HG02763 (cell line): ENCODE measurements at regions not wholly inside any gene's neighbourhood (a gene's known extent, or its start where the extent isn't known, plus 50 kb on each side); places are given as distances from the start of the nearest gene placed in this dataset.
"Not testable (repeated sequence)": the region's sequence is repeated elsewhere in the genome, so short reads cannot be mapped to it uniquely, and the experiment has no call there.

Experiments
- ATAC-seq: cut with Tn5 transposase; IDR thresholded peaks from one replicate; pipeline ENCODE4 v1.9.1; 2021; ENCODE audit warnings: mild to moderate bottlenecking, moderate library complexity; ENCODE audit not compliant: unreplicated experiment

DNA sequence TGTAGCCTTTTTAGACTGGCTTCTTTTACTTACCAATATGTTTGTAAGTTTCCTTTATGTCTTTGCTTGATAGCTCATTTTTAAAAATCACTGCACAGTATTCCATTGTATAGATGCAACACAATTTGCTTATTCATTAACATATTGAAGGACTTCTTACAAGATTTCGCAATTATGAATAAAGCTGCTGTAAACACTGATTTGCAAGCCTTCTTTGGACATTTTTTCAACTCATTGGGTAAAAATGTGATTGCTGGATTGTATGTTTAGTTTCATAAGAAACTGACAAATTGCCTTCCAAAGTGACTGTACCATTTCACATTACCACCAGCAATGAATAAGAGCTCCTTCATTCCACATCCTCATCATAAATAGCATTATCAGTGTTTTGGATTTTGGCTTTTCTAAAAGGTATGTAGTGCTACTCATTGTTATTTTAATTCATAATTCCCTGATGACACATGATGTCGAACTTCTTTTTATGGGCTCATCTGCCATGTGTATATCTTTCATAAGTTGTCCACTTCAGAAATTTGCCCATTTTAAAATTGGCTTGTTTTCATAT lies 80.7 kb downstream of the TFAP2B start:
- ATAC-seq, result no peak

DNA sequence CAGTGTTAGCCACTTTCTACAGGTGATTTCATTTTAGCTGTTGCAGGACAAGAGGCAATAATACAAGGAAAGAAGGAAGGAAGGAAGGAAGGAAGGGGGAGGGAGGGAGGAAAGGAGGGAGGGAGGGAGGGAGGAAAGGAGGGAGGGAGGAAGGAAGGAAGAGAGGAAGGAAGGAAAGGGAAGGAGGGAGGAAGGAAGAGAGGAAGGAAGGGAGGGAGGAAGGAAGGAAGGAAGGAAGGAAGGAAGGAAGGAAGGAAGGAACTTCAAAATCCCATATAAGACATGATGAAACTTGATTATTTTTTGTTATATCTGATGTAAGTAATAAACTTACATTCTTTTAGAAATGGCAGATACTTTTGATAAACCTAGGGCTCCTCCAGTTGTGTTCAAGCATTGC lies 83.6 kb downstream of the TFAP2B start:
- no peak for ATAC-seq

- ATAC-seq, result no peak
These were observed 86.6 kb downstream of the TFAP2B start for GRCh38 chr6:50905297-50905696.

DNA sequence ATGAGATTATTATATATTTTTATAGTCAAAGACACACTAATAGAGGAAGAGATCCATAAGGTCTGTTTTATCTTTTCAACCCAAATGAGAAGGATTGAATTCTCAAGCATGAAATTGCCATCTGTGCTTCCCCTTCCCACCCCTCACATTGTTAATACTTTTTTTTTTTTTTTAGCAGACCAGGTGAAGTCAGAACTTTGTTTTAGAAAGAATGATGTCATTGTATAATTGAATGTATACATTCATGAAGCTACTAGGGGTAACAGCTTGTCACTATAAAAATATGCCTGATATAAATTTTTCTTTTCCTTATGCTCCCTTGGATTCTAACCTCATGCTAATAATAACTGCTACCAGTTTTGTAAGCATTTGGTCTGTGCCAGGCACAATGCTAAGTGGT lies 88.9 kb downstream of the TFAP2B start:
- ATAC-seq, result no peak

- ATAC-seq, result no peak
These were observed 94.6 kb downstream of the TFAP2B start for GRCh38 chr6:50913105-50913770.

DNA sequence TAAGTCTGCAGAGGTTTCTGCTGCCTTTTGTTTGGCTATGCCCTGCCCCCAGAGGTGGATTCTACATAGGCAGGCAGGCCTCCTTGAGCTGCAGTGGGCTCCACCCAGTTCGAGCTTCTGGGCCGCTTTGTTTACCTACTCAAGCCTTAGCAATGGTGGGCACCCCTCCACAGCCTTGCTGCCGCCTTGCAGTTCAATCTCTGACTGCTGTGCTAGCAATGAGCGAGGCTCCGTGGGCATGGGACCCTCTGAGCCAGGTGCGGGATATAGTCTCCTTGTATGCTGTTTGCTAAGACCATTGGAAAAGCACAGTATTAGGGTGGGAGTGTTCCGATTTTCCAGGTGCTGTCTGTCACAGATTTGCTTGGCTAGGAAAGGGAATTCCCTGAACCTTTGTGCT lies 102.7 kb downstream of the TFAP2B start:
- not testable (repeated sequence) for ATAC-seq

- no peak for ATAC-seq
These were observed 103.3 kb downstream of the TFAP2B start for GRCh38 chr6:50921968-50922367.

GRCh38 chr6:50922579-50923525 lies 104.2 kb downstream of the TFAP2B start:
- ATAC-seq, result no peak

GRCh38 chr6:50924758-50925157 lies 106.1 kb downstream of the TFAP2B start:
- ATAC-seq, result no peak

DNA sequence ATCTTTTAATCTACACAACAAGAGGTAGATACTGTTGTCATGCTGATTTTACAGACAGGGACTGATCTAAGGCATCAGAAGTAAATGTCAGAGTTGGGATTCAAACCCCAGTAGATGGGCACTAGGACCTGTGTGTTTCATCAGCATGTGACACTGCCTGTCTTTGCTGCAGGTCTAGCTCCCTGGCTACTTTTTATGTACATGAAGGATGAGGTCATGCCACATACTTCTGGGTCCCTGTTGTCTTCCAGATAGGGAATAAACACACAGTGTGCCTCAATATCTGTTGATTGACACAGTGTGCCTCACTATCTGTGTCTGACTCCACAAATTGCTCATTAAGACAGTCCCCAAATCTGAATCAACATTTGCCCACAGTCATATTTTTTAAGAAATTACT lies 106.9 kb downstream of the TFAP2B start:
- ATAC-seq, result no peak

- no peak for ATAC-seq
These were observed 107.3 kb downstream of the TFAP2B start for GRCh38 chr6:50925981-50926380.

DNA sequence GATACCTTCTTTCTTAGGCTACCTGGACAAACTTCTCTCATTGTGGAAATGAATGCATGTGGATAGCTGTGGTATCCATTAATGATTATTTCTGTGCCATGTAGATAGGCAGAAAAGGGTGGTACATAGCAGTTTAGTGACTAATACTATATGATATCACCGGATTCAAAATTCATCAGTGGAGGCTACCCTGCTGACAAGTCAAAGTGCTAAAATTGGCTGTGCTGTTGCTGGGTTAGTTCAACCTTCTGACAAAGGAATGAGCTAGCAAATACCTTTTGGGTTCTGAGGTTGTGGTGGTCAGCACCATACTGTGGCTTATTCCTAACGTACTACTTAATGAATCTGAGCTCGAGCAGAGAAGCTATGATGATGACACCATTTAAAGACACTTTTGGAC lies 109.1 kb downstream of the TFAP2B start:
- no peak for ATAC-seq

GRCh38 chr6:50929323-50929722 lies 110.7 kb downstream of the TFAP2B start:
- no peak for ATAC-seq

DNA sequence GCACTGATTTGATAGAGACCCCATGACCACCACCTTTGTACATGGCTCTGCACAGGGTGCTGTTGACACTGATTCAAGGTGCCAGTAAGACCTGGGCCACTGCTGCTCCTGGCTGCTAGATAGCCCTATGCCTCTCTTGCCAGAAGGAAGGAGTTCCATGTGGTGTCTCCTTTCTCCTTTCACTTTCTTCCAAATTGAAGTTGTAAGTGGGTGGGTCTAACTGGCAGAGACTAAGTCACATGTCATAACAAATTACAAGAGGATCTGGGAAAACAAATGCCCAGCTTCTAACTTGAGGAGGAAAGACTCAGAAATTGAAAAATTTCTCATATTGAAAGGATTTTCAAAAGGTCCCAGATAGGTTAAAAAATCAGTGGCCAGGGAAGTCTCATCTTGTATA lies 116.8 kb downstream of the TFAP2B start:
- ATAC-seq, result no peak

- no peak for ATAC-seq
These were observed 117.6 kb downstream of the TFAP2B start for GRCh38 chr6:50936277-50936681.

GRCh38 chr6:50939931-50940330 lies 121.3 kb downstream of the TFAP2B start:
- ATAC-seq, result no peak

GRCh38 chr6:50945789-50946188 lies 127.1 kb downstream of the TFAP2B start:
- no peak for ATAC-seq

GRCh38 chr6:50952092-50952907 lies 133.6 kb downstream of the TFAP2B start:
- no peak for ATAC-seq

- ATAC-seq, result no peak
These were observed 137.3 kb downstream of the TFAP2B start for GRCh38 chr6:50956014-50956413.

- no peak for ATAC-seq
These were observed 139.6 kb downstream of the TFAP2B start for GRCh38 chr6:50958148-50958697.
